ENCODE measurements at regions not wholly inside any gene's neighbourhood (a gene's known extent, or its start where the extent isn't known, plus 50 kb on each side); places are given as distances from the start of the nearest gene placed in this dataset.

DNA sequence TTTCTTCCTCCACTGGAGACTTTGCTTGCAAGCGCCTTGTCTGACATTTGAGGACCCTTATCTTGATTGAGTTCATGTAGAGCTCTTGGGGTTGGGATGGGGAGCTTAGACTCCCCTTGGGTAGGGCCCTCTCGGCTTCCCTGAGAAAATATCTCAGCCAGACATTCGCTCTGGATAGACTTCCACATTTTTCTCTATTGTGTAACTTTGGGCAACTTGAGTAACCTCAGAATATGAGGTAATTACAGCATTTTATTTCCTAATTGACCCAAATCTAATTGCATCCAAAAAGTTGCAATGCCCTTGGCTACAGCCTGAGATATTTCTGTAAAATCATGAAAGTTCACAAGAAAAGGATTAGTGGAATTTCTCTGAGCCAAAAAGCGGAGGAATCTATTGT is 102.8 kb upstream of the MXRA5 start:
- TF ChIP-seq, protein P1, sequence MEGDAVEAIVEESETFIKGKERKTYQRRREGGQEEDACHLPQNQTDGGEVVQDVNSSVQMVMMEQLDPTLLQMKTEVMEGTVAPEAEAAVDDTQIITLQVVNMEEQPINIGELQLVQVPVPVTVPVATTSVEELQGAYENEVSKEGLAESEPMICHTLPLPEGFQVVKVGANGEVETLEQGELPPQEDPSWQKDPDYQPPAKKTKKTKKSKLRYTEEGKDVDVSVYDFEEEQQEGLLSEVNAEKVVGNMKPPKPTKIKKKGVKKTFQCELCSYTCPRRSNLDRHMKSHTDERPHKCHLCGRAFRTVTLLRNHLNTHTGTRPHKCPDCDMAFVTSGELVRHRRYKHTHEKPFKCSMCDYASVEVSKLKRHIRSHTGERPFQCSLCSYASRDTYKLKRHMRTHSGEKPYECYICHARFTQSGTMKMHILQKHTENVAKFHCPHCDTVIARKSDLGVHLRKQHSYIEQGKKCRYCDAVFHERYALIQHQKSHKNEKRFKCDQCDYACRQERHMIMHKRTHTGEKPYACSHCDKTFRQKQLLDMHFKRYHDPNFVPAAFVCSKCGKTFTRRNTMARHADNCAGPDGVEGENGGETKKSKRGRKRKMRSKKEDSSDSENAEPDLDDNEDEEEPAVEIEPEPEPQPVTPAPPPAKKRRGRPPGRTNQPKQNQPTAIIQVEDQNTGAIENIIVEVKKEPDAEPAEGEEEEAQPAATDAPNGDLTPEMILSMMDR (IDR thresholded peaks at IDR 0.05): no peak
- TF ChIP-seq EZH2 (IDR thresholded peaks at IDR 0.05; ENCODE audit: borderline replicate concordance, insufficient read depth, low read depth, low read length, poor library complexity, severe bottlenecking): no peak
